Astrocyte (in vitro differentiated cells and primary cell): ENCODE measurements at regions not wholly inside any gene's neighbourhood (a gene's known extent, or its start where the extent isn't known, plus 50 kb on each side); places are given as distances from the start of the nearest gene placed in this dataset.

Experiments used
- DNase-seq: peaks from one replicate; pipeline ENCODE4 v3.0.0-alpha.2; 2010; ENCODE audit warnings: low read depth
- FAIRE-seq: peaks from 2 replicates; lab custom pipeline; 2011; peaks lifted over from hg19 to GRCh38; lab: Jason Lieb, UNC
- H2AFZ ChIP-seq: 2 replicates; pipeline ENCODE4 v1.6.0; 2012; ENCODE audit warnings: low read depth, low read length, inconsistent platforms
- H3K27ac ChIP-seq: 2 replicates; pipeline ENCODE4 v1.5.1; 2011; ENCODE audit warnings: low read depth, low read length, inconsistent platforms
- H3K27me3 ChIP-seq: 2 replicates; pipeline ENCODE4 v1.6.0; 2011; ENCODE audit warnings: low read length, inconsistent platforms; ENCODE audit not compliant: insufficient read depth
- H3K36me3 ChIP-seq: 2 replicates; pipeline ENCODE4 v1.5.1; 2011; ENCODE audit warnings: low read length, inconsistent platforms; ENCODE audit not compliant: insufficient read depth
- H3K4me1 ChIP-seq: 2 replicates; pipeline ENCODE4 v1.5.1; 2011; ENCODE audit warnings: low read length, inconsistent platforms; ENCODE audit not compliant: insufficient read depth
- H3K4me2 ChIP-seq: 2 replicates; pipeline ENCODE4 v1.6.0; 2012; ENCODE audit warnings: low read length, inconsistent platforms
- H3K4me3 ChIP-seq: 2 replicates; pipeline ENCODE4 v1.5.1; 2011; ENCODE audit warnings: low read depth, mild to moderate bottlenecking, low read length, inconsistent platforms; ENCODE audit not compliant: insufficient read depth
- H3K79me2 ChIP-seq: 2 replicates; pipeline ENCODE4 v1.6.0; 2012; ENCODE audit warnings: mild to moderate bottlenecking, low read length, inconsistent platforms; ENCODE audit not compliant: insufficient read depth
- H3K9ac ChIP-seq: 2 replicates; pipeline ENCODE4 v1.6.0; 2012; ENCODE audit warnings: mild to moderate bottlenecking, low read length, inconsistent platforms
- H3K9me3 ChIP-seq: 2 replicates; pipeline ENCODE4 v1.5.1; 2012; ENCODE audit warnings: low read depth, mild to moderate bottlenecking, low read length, inconsistent platforms; ENCODE audit not compliant: insufficient read depth
- H4K20me1 ChIP-seq: 2 replicates; pipeline ENCODE4 v1.6.0; 2012; ENCODE audit warnings: low read length, inconsistent platforms; ENCODE audit not compliant: insufficient read depth
- H3K27ac Mint-ChIP-seq: one replicate; pipeline ENCODE4 v1.8.0; 2021; ENCODE audit warnings: mild to moderate bottlenecking, mixed read lengths; ENCODE audit not compliant: unreplicated experiment
- H3K27me3 Mint-ChIP-seq: one replicate; pipeline ENCODE4 v1.8.0; 2021; ENCODE audit warnings: low read depth, mixed read lengths; ENCODE audit not compliant: unreplicated experiment
- H3K36me3 Mint-ChIP-seq: one replicate; pipeline ENCODE4 v1.8.0; 2021; ENCODE audit warnings: low read depth, mixed read lengths; ENCODE audit not compliant: unreplicated experiment
- H3K4me1 Mint-ChIP-seq: one replicate; pipeline ENCODE4 v1.8.0; 2021; ENCODE audit warnings: low read depth, mixed read lengths; ENCODE audit not compliant: unreplicated experiment
- H3K4me3 Mint-ChIP-seq: one replicate; pipeline ENCODE4 v1.8.0; 2021; ENCODE audit warnings: mild to moderate bottlenecking, moderate library complexity, mixed read lengths; ENCODE audit not compliant: unreplicated experiment
- H3K9me3 Mint-ChIP-seq: one replicate; pipeline ENCODE4 v1.8.0; 2021; ENCODE audit warnings: mild to moderate bottlenecking, mixed read lengths; ENCODE audit not compliant: unreplicated experiment
- CTCF ChIP-seq: IDR thresholded peaks from 2 replicates; pipeline ENCODE4 v1.5.1; 2011; ENCODE audit warnings: low read depth, mild to moderate bottlenecking, inconsistent platforms, low read length, moderate library complexity; ENCODE audit not compliant: insufficient read depth
- EZH2 ChIP-seq: IDR thresholded peaks from 2 replicates; pipeline ENCODE4 v1.6.1; 2012; ENCODE audit warnings: mild to moderate bottlenecking, low read length, inconsistent platforms; ENCODE audit not compliant: insufficient read depth

- FAIRE-seq (no peak), DNase-seq (no peak)
- Histone ChIP-seq H2AFZ (no peak overlapping the region), H3K9me3 (no peaks in the 10 kb centered on the region), H4K20me1 (no peaks in the 10 kb centered on the region), H3K4me1 (no peaks in the 10 kb centered on the region), H3K9ac (no peak overlapping the region), H3K27ac (no peak overlapping the region), H3K4me2 (no peak overlapping the region), H3K36me3 (no peaks in the 10 kb centered on the region), H3K4me3 (no peak overlapping the region), H3K27me3 (no peaks in the 10 kb centered on the region), H3K79me2 (no peaks in the 10 kb centered on the region)
- H3K36me3 Mint-ChIP-seq, result no peaks in the 10 kb centered on the region
- no peak overlapping the region for H3K27ac Mint-ChIP-seq
- no peaks in the 10 kb centered on the region for H3K9me3 Mint-ChIP-seq
- TF ChIP-seq CTCF (no peak), EZH2 (no peak)
- no peaks in the 10 kb centered on the region for H3K4me1 Mint-ChIP-seq
- H3K27me3 Mint-ChIP-seq, result no peaks in the 10 kb centered on the region
- no peak overlapping the region for H3K4me3 Mint-ChIP-seq
Observed at GRCh38 chr21:16388291-16388690, 658.5 kb downstream of the USP25 start.

GRCh38 chr21:16388911-16389560, 659.3 kb downstream of the USP25 start:
- H3K9ac ChIP-seq, result no peak overlapping the region
- H3K9me3 ChIP-seq, result no peaks in the 10 kb centered on the region
- DNase-seq, result no peak
- H3K4me1 ChIP-seq, result no peaks in the 10 kb centered on the region
- H3K4me3 Mint-ChIP-seq, result no peak overlapping the region
- no peaks in the 10 kb centered on the region for H3K27me3 ChIP-seq
- H3K4me3 ChIP-seq, result no peak overlapping the region
- no peak overlapping the region for H3K27ac ChIP-seq
- no peak overlapping the region for H2AFZ ChIP-seq
- no peaks in the 10 kb centered on the region for H3K9me3 Mint-ChIP-seq
- H3K79me2 ChIP-seq, result no peaks in the 10 kb centered on the region
- TF ChIP-seq EZH2, result no peak
- no peak for TF ChIP-seq CTCF
- no peaks in the 10 kb centered on the region for H3K27me3 Mint-ChIP-seq
- no peaks in the 10 kb centered on the region for H4K20me1 ChIP-seq
- no peak overlapping the region for H3K4me2 ChIP-seq
- no peaks in the 10 kb centered on the region for H3K36me3 ChIP-seq
- no peaks in the 10 kb centered on the region for H3K4me1 Mint-ChIP-seq
- no peak for FAIRE-seq
- no peaks in the 10 kb centered on the region for H3K36me3 Mint-ChIP-seq
- no peak overlapping the region for H3K27ac Mint-ChIP-seq

- no peaks in the 10 kb centered on the region for H3K4me1 Mint-ChIP-seq
- Histone ChIP-seq H3K27ac (no peak overlapping the region), H2AFZ (no peak overlapping the region), H3K4me1 (no peaks in the 10 kb centered on the region), H3K27me3 (no peaks in the 10 kb centered on the region), H3K9ac (no peak overlapping the region), H3K36me3 (no peaks in the 10 kb centered on the region), H3K4me2 (no peak overlapping the region), H3K4me3 (no peak overlapping the region), H3K79me2 (no peaks in the 10 kb centered on the region), H4K20me1 (no peaks in the 10 kb centered on the region), H3K9me3 (no peaks in the 10 kb centered on the region)
- no peak overlapping the region for H3K27ac Mint-ChIP-seq
- FAIRE-seq (no peak), DNase-seq (no peak)
- H3K9me3 Mint-ChIP-seq, result no peaks in the 10 kb centered on the region
- TF ChIP-seq EZH2 (no peak), CTCF (no peak)
- H3K4me3 Mint-ChIP-seq, result no peak overlapping the region
- H3K27me3 Mint-ChIP-seq, result no peaks in the 10 kb centered on the region
- no peaks in the 10 kb centered on the region for H3K36me3 Mint-ChIP-seq
Observed at GRCh38 chr21:16389643-16390042, 659.9 kb downstream of the USP25 start.
